CD4-positive, CD25-positive, alpha-beta regulatory T cell (primary cell): ENCODE measurements at regions not wholly inside any gene's neighbourhood (a gene's known extent, or its start where the extent isn't known, plus 50 kb on each side); places are given as distances from the start of the nearest gene placed in this dataset.

Experiments
- ATAC-seq, 2 donors: fragments of 150-1000 bp; cut with Tn5 transposase; one replicate each; pipeline ENCODE4 v1.10.0; 2021; ENCODE audit warnings: low read depth in 2 of 2, moderate number of reproducible peaks in 2 of 2, moderate library complexity in 1 of 2
- DNase-seq, 3 donors: peaks; one replicate each; pipeline versions ENCODE4 v3.0.0 to v3.0.0-alpha.2; 2012 to 2022; ENCODE audit warnings: mixed read lengths in 1 of 3
- H3K27ac ChIP-seq: one replicate; pipeline ENCODE4 v1.7.0; 2013; ENCODE audit warnings: mild to moderate bottlenecking, low read length; ENCODE audit not compliant: insufficient read depth, poor library complexity, severe bottlenecking
- H3K27me3 ChIP-seq: one replicate; pipeline ENCODE4 v1.7.0; 2013; ENCODE audit warnings: low read length; ENCODE audit not compliant: control insufficient read depth, insufficient read depth
- H3K36me3 ChIP-seq: one replicate; pipeline ENCODE4 v1.7.0; 2013; ENCODE audit warnings: mild to moderate bottlenecking, low read length, moderate library complexity; ENCODE audit not compliant: control insufficient read depth, insufficient read depth
- H3K4me1 ChIP-seq: 2 replicates; pipeline ENCODE4 v1.7.0; 2013; ENCODE audit warnings: mild to moderate bottlenecking, low read length; ENCODE audit not compliant: insufficient read depth, control insufficient read depth, poor library complexity, severe bottlenecking
- H3K4me3 ChIP-seq: one replicate; pipeline ENCODE4 v1.7.0; 2013; ENCODE audit warnings: low read depth, mild to moderate bottlenecking, low read length, moderate library complexity
- H3K9me3 ChIP-seq, 2 experiments: 1 replicate in 1 of 2; 2 replicates in 1 of 2; pipeline ENCODE4 v1.7.0; 2013; ENCODE audit warnings: low read length in 2 of 2, mild to moderate bottlenecking in 1 of 2, moderate library complexity in 1 of 2; ENCODE audit not compliant: control insufficient read depth in 2 of 2
- H3K27ac Mint-ChIP-seq, 3 donors: one replicate each; pipeline ENCODE4 v1.8.0; 2020 to 2022; ENCODE audit warnings: mild to moderate bottlenecking in 3 of 3, mixed read lengths in 3 of 3, moderate library complexity in 2 of 3
- H3K27me3 Mint-ChIP-seq: one replicate; pipeline ENCODE4 v1.8.0; 2022; ENCODE audit warnings: mild to moderate bottlenecking, mixed read lengths
- H3K36me3 Mint-ChIP-seq: one replicate; pipeline ENCODE4 v1.8.0; 2020; ENCODE audit warnings: mixed read lengths
- H3K4me1 Mint-ChIP-seq, 4 donors: one replicate each; pipeline ENCODE4 v1.8.0; 2020 to 2022; ENCODE audit warnings: mixed read lengths in 4 of 4, mild to moderate bottlenecking in 1 of 4
- H3K4me3 Mint-ChIP-seq, 4 donors: one replicate each; pipeline ENCODE4 v1.8.0; 2020 to 2022; ENCODE audit warnings: mild to moderate bottlenecking in 4 of 4, mixed read lengths in 4 of 4, moderate library complexity in 3 of 4
- H3K9me3 Mint-ChIP-seq, 7 donors: one replicate each; pipeline ENCODE4 v1.8.0; 2020 to 2022; ENCODE audit warnings: mixed read lengths in 7 of 7, mild to moderate bottlenecking in 3 of 7, moderate library complexity in 2 of 7

GRCh38 chr6:105994591-105995390, 91.3 kb upstream of the PRDM1 start:
- Mint-ChIP-seq H3K4me1 (peaks cover 10 to 37% (median 25%) of the 10 kb centered on the region in 4 donors), H3K36me3 (no peaks in the 10 kb centered on the region), H3K4me3 (peak overlapping the region; percentile 86 to 96 (median 96)), H3K9me3 (peaks cover 0 to 1% (median 0%) of the 10 kb centered on the region in 7 donors), H3K27ac (peak overlapping the region; percentile 81 to 93 (median 91)), H3K27me3 (peaks cover 59% of the 10 kb centered on the region)
- Histone ChIP-seq H3K36me3 (no peaks in the 10 kb centered on the region), H3K27me3 (peaks cover 18% of the 10 kb centered on the region), H3K4me1 (peaks cover 32% of the 10 kb centered on the region), H3K4me3 (peak overlapping the region; percentile 95), H3K27ac (peak overlapping the region; percentile 72), H3K9me3 (no peaks in the 10 kb centered on the region)
- DNase-seq (peak; percentile 29 to 66 (median 42)), ATAC-seq (peak in 1 of 2 donors; percentile 7)

- H3K27ac Mint-ChIP-seq, result peak overlapping the region; percentile 77 to 93 (median 81)
These were observed 92.0 kb upstream of the PRDM1 start for GRCh38 chr6:105994118-105994590.

GRCh38 chr6:105993341-105994117, 92.6 kb upstream of the PRDM1 start:
- Histone ChIP-seq H3K9me3 (no peaks in the 10 kb centered on the region), H3K36me3 (no peaks in the 10 kb centered on the region), H3K27ac (peak overlapping the region; percentile 79), H3K4me3 (peak overlapping the region; percentile 95), H3K4me1 (peaks cover 32% of the 10 kb centered on the region), H3K27me3 (peaks cover 18% of the 10 kb centered on the region)
- ATAC-seq (no peak), DNase-seq (peak in 1 of 3 donors; percentile 23)
- H3K36me3 Mint-ChIP-seq, result no peaks in the 10 kb centered on the region
- H3K27me3 Mint-ChIP-seq, result peaks cover 61% of the 10 kb centered on the region
- H3K4me1 Mint-ChIP-seq, result peaks cover 10 to 37% (median 25%) of the 10 kb centered on the region in 4 donors
- H3K4me3 Mint-ChIP-seq, result peak overlapping the region; percentile 86 to 96 (median 96)
- peaks cover 0 to 1% (median 0%) of the 10 kb centered on the region in 7 donors for H3K9me3 Mint-ChIP-seq
- peak overlapping the region; percentile 77 to 93 (median 81) for H3K27ac Mint-ChIP-seq

More at GRCh38 chr6:105994118-105994590, 92.0 kb upstream of the PRDM1 start:
- H3K27me3 ChIP-seq, result peaks cover 18% of the 10 kb centered on the region
- peaks cover 10 to 37% (median 25%) of the 10 kb centered on the region in 4 donors for H3K4me1 Mint-ChIP-seq
- H3K9me3 Mint-ChIP-seq, result peaks cover 0 to 1% (median 0%) of the 10 kb centered on the region in 7 donors
- ATAC-seq (peak; percentile 52 to 58), DNase-seq (peak; percentile 34 to 85 (median 70))
- no peaks in the 10 kb centered on the region for H3K36me3 ChIP-seq
- H3K4me3 Mint-ChIP-seq, result peak overlapping the region; percentile 86 to 96 (median 96)
- peaks cover 32% of the 10 kb centered on the region for H3K4me1 ChIP-seq
- H3K27me3 Mint-ChIP-seq, result peaks cover 57% of the 10 kb centered on the region
- H3K4me3 ChIP-seq, result peak overlapping the region; percentile 95
- no peaks in the 10 kb centered on the region for H3K9me3 ChIP-seq
- peak overlapping the region; percentile 72 for H3K27ac ChIP-seq
- no peaks in the 10 kb centered on the region for H3K36me3 Mint-ChIP-seq

- Mint-ChIP-seq H3K9me3 (peaks cover 0 to 1% (median 0%) of the 10 kb centered on the region in 7 donors), H3K27ac (peak overlapping the region; percentile 93 to 96 (median 96)), H3K4me1 (peaks cover 15 to 37% (median 25%) of the 10 kb centered on the region in 4 donors), H3K4me3 (peak overlapping the region; percentile 86 to 96 (median 96)), H3K36me3 (no peaks in the 10 kb centered on the region), H3K27me3 (peaks cover 60% of the 10 kb centered on the region)
- peak overlapping the region; percentile 95 for H3K4me3 ChIP-seq
- peaks cover 14% of the 10 kb centered on the region for H3K27me3 ChIP-seq
- peak overlapping the region; percentile 79 for H3K27ac ChIP-seq
- no peaks in the 10 kb centered on the region for H3K36me3 ChIP-seq
- ATAC-seq (peak; percentile 89), DNase-seq (peak; percentile 81 to 95 (median 89))
- H3K9me3 ChIP-seq, result no peaks in the 10 kb centered on the region
- H3K4me1 ChIP-seq, result peaks cover 32% of the 10 kb centered on the region
These were observed 93.7 kb upstream of the PRDM1 start for GRCh38 chr6:105992315-105992961.

GRCh38 chr6:105991561-105992314, 94.4 kb upstream of the PRDM1 start:
- Histone ChIP-seq H3K9me3 (no peaks in the 10 kb centered on the region), H3K4me1 (peaks cover 32% of the 10 kb centered on the region), H3K4me3 (peak overlapping the region; percentile 95), H3K27ac (peak overlapping the region; percentile 79), H3K27me3 (peaks cover 13% of the 10 kb centered on the region), H3K36me3 (no peaks in the 10 kb centered on the region)
- H3K9me3 Mint-ChIP-seq, result peaks cover 0 to 1% (median 0%) of the 10 kb centered on the region in 7 donors
- peaks cover 15 to 39% (median 27%) of the 10 kb centered on the region in 4 donors for H3K4me1 Mint-ChIP-seq
- peak overlapping the region; percentile 86 to 96 (median 96) for H3K4me3 Mint-ChIP-seq
- peak; percentile 3 to 16 for ATAC-seq
- H3K27me3 Mint-ChIP-seq, result peaks cover 58% of the 10 kb centered on the region
- peak in 2 of 3 donors; percentile 19 to 66 for DNase-seq
- peak overlapping the region; percentile 93 to 96 (median 96) for H3K27ac Mint-ChIP-seq
- H3K36me3 Mint-ChIP-seq, result no peaks in the 10 kb centered on the region

- peaks cover 48% of the 10 kb centered on the region for H3K27me3 Mint-ChIP-seq
These were observed 96.0 kb upstream of the PRDM1 start for GRCh38 chr6:105990151-105990550.

More at GRCh38 chr6:105990151-105990550, 96.0 kb upstream of the PRDM1 start:
- H3K9me3 Mint-ChIP-seq, result peaks cover 0 to 1% (median 0%) of the 10 kb centered on the region in 7 donors
- no peak overlapping the region for H3K4me3 ChIP-seq
- no peak overlapping the region for H3K27ac Mint-ChIP-seq
- peaks cover 7 to 44% (median 25%) of the 10 kb centered on the region in 4 donors for H3K4me1 Mint-ChIP-seq
- H3K27ac ChIP-seq, result no peak overlapping the region
- ATAC-seq (no peak), DNase-seq (no peak)
- H3K9me3 ChIP-seq, result no peaks in the 10 kb centered on the region
- H3K4me3 Mint-ChIP-seq, result peak overlapping the region in 2 of 4 donors; percentile 51 to 86
- H3K36me3 ChIP-seq, result no peaks in the 10 kb centered on the region
- H3K36me3 Mint-ChIP-seq, result no peaks in the 10 kb centered on the region
- peaks cover 41% of the 10 kb centered on the region for H3K4me1 ChIP-seq
- peaks cover 7% of the 10 kb centered on the region for H3K27me3 ChIP-seq
